Panc1 (cell line): ENCODE measurements at regions not wholly inside any gene's neighbourhood (a gene's known extent, or its start where the extent isn't known, plus 50 kb on each side); places are given as distances from the start of the nearest gene placed in this dataset.

ENCODE experiments used
- ATAC-seq: fragments of 200-7000 bp; cut with Tn5 transposase; 2 replicates; pipeline ENCODE4 v1.9.1; 2020; ENCODE audit warnings: mild to moderate bottlenecking, moderate library complexity
- BruUV-seq: library from RNA; stranded (reverse); fragments of 400-500 nt; replicated peaks from 2 replicates; lab custom pipeline; 2021; lab: Mats Ljungman, UMichigan
- CTCF ChIA-PET: fragments of 300-600 bp; sonication (Branson Sonifier 250); formaldehyde crosslinking; loops from one replicate; lab custom pipeline; 2022; ENCODE audit warnings: antibody characterized with exemption; lab: Charles Lee
- POLR2A ChIA-PET: fragments of 300-600 bp; sonication (Branson Sonifier 250); formaldehyde crosslinking; loops from one replicate; lab custom pipeline; 2022; ENCODE audit warnings: antibody characterized with exemption; lab: Charles Lee
- DNase-seq: peaks from one replicate; pipeline ENCODE4 v3.0.0-alpha.2; 2010; ENCODE audit warnings: low read depth, low spot score
- H3K27ac ChIP-seq: 2 replicates; pipeline ENCODE4 v1.5.1; 2011; ENCODE audit warnings: mild to moderate bottlenecking, low read length, inconsistent platforms
- H3K27me3 ChIP-seq: fragments of 200-500 bp; sonication (Bioruptor generic); 2 replicates; pipeline ENCODE4 v1.6.0; 2014; ENCODE audit warnings: low read length, inconsistent platforms; ENCODE audit not compliant: control insufficient read depth, insufficient read depth
- H3K36me3 ChIP-seq: fragments of 200-500 bp; sonication (Bioruptor generic); 2 replicates; pipeline ENCODE4 v1.5.1; 2014; ENCODE audit warnings: inconsistent platforms, mild to moderate bottlenecking, low read length, moderate library complexity; ENCODE audit not compliant: control insufficient read depth, insufficient read depth
- H3K4me1 ChIP-seq: 2 replicates; pipeline ENCODE4 v1.5.1; 2011; ENCODE audit warnings: inconsistent platforms, mild to moderate bottlenecking, low read length, moderate library complexity; ENCODE audit not compliant: control insufficient read depth, insufficient read depth
- H3K4me3 ChIP-seq, 2 experiments: 2 replicates each; pipeline ENCODE4 v1.5.1; 2011 to 2012; ENCODE audit warnings: low read depth in 2 of 2, low read length in 2 of 2, mild to moderate bottlenecking in 2 of 2, inconsistent platforms in 1 of 2, moderate library complexity in 1 of 2
- H3K9me3 ChIP-seq: fragments of 200-500 bp; sonication (Bioruptor generic); 2 replicates; pipeline ENCODE4 v1.5.1; 2014; ENCODE audit warnings: low read depth, mild to moderate bottlenecking, inconsistent platforms, low read length, moderate library complexity; ENCODE audit not compliant: control insufficient read depth, insufficient read depth
- CTCF ChIP-seq: fragments of 450-650 bp; IDR thresholded peaks from 2 replicates; pipeline ENCODE4 v1.5.1; 2017; ENCODE audit warnings: mild to moderate bottlenecking
- POLR2AphosphoS5 ChIP-seq: IDR thresholded peaks from 2 replicates; pipeline ENCODE4 v1.6.1; 2012; ENCODE audit warnings: mild to moderate bottlenecking, low read depth, low read length, moderate library complexity
- REST ChIP-seq, 2 experiments: IDR thresholded peaks; 2 replicates each; pipeline ENCODE4 v1.6.1; 2011 to 2012; ENCODE audit warnings: low read depth in 2 of 2, control low read depth in 1 of 2, low read length in 1 of 2, mild to moderate bottlenecking in 1 of 2, moderate library complexity in 1 of 2; ENCODE audit not compliant: insufficient read depth in 1 of 2
- SIN3A ChIP-seq: IDR thresholded peaks from 2 replicates; pipeline ENCODE4 v1.6.1; 2012; ENCODE audit warnings: low read depth, mild to moderate bottlenecking, low read length, moderate library complexity, borderline replicate concordance; ENCODE audit not compliant: insufficient read depth
- TCF7L2 ChIP-seq: IDR thresholded peaks from 2 replicates; pipeline ENCODE4 v1.6.1; 2011; ENCODE audit warnings: mild to moderate bottlenecking, low read depth, low read length, inconsistent platforms
- in situ Hi-C: cut with HindIII; loops from 2 replicates; pipeline ENCODE4 v1.10.0; 2016; ENCODE audit warnings: low sequenced_read_pairs, low pct_unique_long_range_greater_than_20kb
- intact Hi-C: fragments of 100-400 bp; cut with micrococcal nuclease; formaldehyde crosslinking; loops from one replicate; pipeline ENCODE4 v1.10.0; 2022; ENCODE audit not compliant: unreplicated experiment

GRCh38 chr1:195740862-195741261 is 867.4 kb downstream of the KCNT2 start:
- intact Hi-C loops = no loop called here
- TF ChIP-seq CTCF = no peak
- no peak for TF ChIP-seq TCF7L2
- TF ChIP-seq POLR2AphosphoS5 = no peak
- no peak for TF ChIP-seq REST (IDR thresholded peaks at IDR 0.05; ENCODE audit: insufficient read depth in 1 of 2, low read depth in 2 of 2, low read length in 1 of 2)
- no peak for TF ChIP-seq SIN3A
- H3K4me1 ChIP-seq = no peaks in the 10 kb centered on the region
- no peaks in the 10 kb centered on the region for H3K27me3 ChIP-seq
- in situ Hi-C loops = no loop called here
- ChIA-PET POLR2A (no interaction called here), CTCF (no interaction called here)
- ATAC-seq = no peak
- no peak overlapping the region for H3K27ac ChIP-seq
- DNase-seq = no peak
- BruUV-seq = no TSS peak
- H3K9me3 ChIP-seq = no peaks in the 10 kb centered on the region
- no peaks in the 10 kb centered on the region for H3K36me3 ChIP-seq
- no peak overlapping the region for H3K4me3 ChIP-seq

- no peak for TF ChIP-seq TCF7L2
- TF ChIP-seq CTCF = no peak
- TF ChIP-seq SIN3A = no peak
- no peak for TF ChIP-seq POLR2AphosphoS5
- TF ChIP-seq REST (IDR thresholded peaks at IDR 0.05; ENCODE audit: insufficient read depth in 1 of 2, low read depth in 2 of 2, low read length in 1 of 2) = no peak
- no TSS peak for BruUV-seq
- no peaks in the 10 kb centered on the region for H3K9me3 ChIP-seq
- H3K4me1 ChIP-seq = no peaks in the 10 kb centered on the region
- no peak overlapping the region for H3K27ac ChIP-seq
- in situ Hi-C loops = no loop called here
- H3K4me3 ChIP-seq = no peak overlapping the region
- DNase-seq (no peak), ATAC-seq (no peak)
- intact Hi-C loops = no loop called here
- CTCF ChIA-PET = no interaction called here
- POLR2A ChIA-PET = no interaction called here
- no peaks in the 10 kb centered on the region for H3K36me3 ChIP-seq
- no peaks in the 10 kb centered on the region for H3K27me3 ChIP-seq
These were observed 869.1 kb downstream of the KCNT2 start for GRCh38 chr1:195738966-195739650.
